ENCODE measurements at regions not wholly inside any gene's neighbourhood (a gene's known extent, or its start where the extent isn't known, plus 50 kb on each side); places are given as distances from the start of the nearest gene placed in this dataset.

DNA sequence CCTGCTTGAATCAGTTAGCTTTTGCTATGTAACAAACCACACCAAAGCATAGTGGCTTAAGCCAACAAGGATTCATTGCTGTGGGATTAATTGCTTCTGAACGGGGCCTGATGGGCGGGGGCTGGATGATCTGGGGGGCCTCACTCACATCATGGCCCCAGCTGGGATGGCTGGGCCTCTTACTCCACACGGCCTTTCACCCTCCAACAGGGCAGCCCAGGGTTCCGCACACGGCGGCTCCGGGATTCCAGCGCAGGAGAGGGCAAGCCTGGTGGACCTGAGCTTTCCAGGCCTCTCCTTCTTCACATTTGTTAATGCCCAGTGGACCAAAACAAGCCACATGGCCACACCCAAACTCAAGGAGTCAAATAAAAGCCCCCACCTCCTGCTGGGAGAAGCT, 86.3 kb upstream of the PHLPP1 start:
- 5% methylated on average over 2 of the region's 8 CpGs for WGBS (ENCODE audit: insufficient coverage, low coverage, missing lambda C conversion rate)
- POLR2A ChIA-PET, result interaction anchor here (0.5 kb wide), 1 partner anchor 21 kb away, joined by 3 read pairs; no protein-coding TSS in a partner anchor
- no peak for TF ChIP-seq ZNF408 (CRISPR knock-in tag; IDR thresholded peaks at IDR 0.05; ENCODE audit: low read depth)
- no peak for TF ChIP-seq HEY1 (CRISPR knock-in tag; IDR thresholded peaks at IDR 0.05; ENCODE audit: borderline replicate concordance)
- TF ChIP-seq, protein P1, sequence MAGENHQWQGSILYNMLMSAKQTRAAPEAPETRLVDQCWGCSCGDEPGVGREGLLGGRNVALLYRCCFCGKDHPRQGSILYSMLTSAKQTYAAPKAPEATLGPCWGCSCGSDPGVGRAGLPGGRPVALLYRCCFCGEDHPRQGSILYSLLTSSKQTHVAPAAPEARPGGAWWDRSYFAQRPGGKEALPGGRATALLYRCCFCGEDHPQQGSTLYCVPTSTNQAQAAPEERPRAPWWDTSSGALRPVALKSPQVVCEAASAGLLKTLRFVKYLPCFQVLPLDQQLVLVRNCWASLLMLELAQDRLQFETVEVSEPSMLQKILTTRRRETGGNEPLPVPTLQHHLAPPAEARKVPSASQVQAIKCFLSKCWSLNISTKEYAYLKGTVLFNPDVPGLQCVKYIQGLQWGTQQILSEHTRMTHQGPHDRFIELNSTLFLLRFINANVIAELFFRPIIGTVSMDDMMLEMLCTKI (IDR thresholded peaks at IDR 0.05; ENCODE audit: partially characterized antibody), result no peak
- TF ChIP-seq NFATC3 (IDR thresholded peaks at IDR 0.05), result no peak
- TF ChIP-seq STAT5A (IDR thresholded peaks at IDR 0.05; ENCODE audit: borderline replicate concordance, low read length), result no peak
- no peak for TF ChIP-seq NCOA2 (IDR thresholded peaks at IDR 0.05; ENCODE audit: partially characterized antibody in 2 of 2)
- no peak for TF ChIP-seq HDAC1 (IDR thresholded peaks at IDR 0.05)
- TF ChIP-seq TFAM (CRISPR knock-in tag; conservative IDR thresholded peaks at IDR 0.05), result no peak

More for the DNA sequence above, 86.3 kb upstream of the PHLPP1 start:
- no peak overlapping the region for H3K4me3 ChIP-seq
- no peaks in the 10 kb centered on the region for H3K9me3 ChIP-seq (replicated peaks; ENCODE audit: control insufficient read depth, insufficient read depth, low read depth, low read length)
- no peak for FAIRE-seq
- DNase-seq (ENCODE audit: extremely low read depth in 1 of 4, low spot score in 3 of 4), result no peak
- no peaks in the 10 kb centered on the region for H4K20me1 ChIP-seq (replicated peaks; ENCODE audit: control insufficient read depth, insufficient read depth, low read length)
- H3K79me2 ChIP-seq (ENCODE audit: control insufficient read depth, insufficient read depth, low read length), result no peaks in the 10 kb centered on the region
- no peak overlapping the region for H2AFZ ChIP-seq (ENCODE audit: low read depth, low read length)
- in situ Hi-C loops (cut with MboI), result no loop called here
- no peak overlapping the region for H3K9ac ChIP-seq (ENCODE audit: insufficient read depth in 1 of 2, low read depth in 2 of 2, low read length in 2 of 2)
- ATAC-seq, result no peak
- H3K36me3 ChIP-seq (ENCODE audit: control insufficient read depth, insufficient read depth, low read length), result no peaks in the 10 kb centered on the region
- no peaks in the 10 kb centered on the region for H3K27me3 ChIP-seq (ENCODE audit: control insufficient read depth in 2 of 2, insufficient read depth in 2 of 2, low read length in 2 of 2)
- H3K27ac ChIP-seq (ENCODE audit: extremely low read depth, low read depth, low read length), result no peak overlapping the region
- BruUV-seq (replicated peaks), result no TSS peak
- no peaks in the 10 kb centered on the region for H3K9me1 ChIP-seq (ENCODE audit: control insufficient read depth, insufficient read depth, low read length)
- H3K4me2 ChIP-seq (ENCODE audit: insufficient read depth, low read length), result no peak overlapping the region
- H3K4me1 ChIP-seq (replicated peaks in 1 of 2; ENCODE audit: control insufficient read depth in 2 of 2, insufficient read depth in 2 of 2, low read length in 2 of 2), result no peaks in the 10 kb centered on the region; a peak in 2 of 5 replicates
- CTCF ChIA-PET (ENCODE audit: low intra/inter-chr PET ratio), result no interaction called here
- intact Hi-C loops (cut with micrococcal nuclease), result no loop called here

Data from K562 (cell line).